ENCODE measurements at regions not wholly inside any gene's neighbourhood (a gene's known extent, or its start where the extent isn't known, plus 50 kb on each side); places are given as distances from the start of the nearest gene placed in this dataset.

DNA sequence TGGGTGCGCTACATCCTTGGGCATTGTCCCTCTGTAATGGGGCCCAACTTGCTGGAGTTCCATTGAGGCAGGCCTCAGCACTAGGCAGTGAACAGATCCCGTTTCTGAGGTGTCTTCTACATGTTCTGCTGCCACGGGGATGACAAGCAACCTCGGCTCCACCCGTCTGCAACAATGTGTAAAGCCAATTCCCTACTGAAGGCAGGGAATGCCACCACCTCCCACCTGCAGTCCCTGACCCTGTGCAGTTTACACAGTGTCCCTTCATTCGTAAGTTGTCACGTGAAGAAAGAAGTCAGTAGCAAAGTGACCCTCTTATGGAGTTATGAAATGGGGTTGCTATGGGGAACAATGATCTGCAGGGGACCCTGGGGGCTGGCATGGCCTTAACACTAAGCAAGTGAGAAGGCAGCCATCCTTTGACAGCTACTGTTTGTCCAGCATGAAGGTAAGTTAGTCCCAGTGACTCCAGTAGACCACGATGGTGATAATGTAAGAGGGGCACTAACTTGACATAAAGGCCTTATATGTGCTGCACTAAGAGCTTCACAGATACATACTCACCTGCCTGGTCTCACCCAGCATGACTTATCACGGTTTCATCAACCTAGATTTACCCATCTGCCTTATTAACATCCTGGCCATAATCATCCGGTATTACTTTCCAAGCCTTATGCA, 130.6 kb upstream of the ZSWIM2 start:
- TF ChIP-seq CTCF (IDR thresholded peaks at IDR 0.05; ENCODE audit: low read length) (no peak), EZH2 (IDR thresholded peaks at IDR 0.05; ENCODE audit: borderline replicate concordance, low read length) (no peak)
